ENCODE measurements at regions not wholly inside any gene's neighbourhood (a gene's known extent, or its start where the extent isn't known, plus 50 kb on each side); places are given as distances from the start of the nearest gene placed in this dataset.

DNA sequence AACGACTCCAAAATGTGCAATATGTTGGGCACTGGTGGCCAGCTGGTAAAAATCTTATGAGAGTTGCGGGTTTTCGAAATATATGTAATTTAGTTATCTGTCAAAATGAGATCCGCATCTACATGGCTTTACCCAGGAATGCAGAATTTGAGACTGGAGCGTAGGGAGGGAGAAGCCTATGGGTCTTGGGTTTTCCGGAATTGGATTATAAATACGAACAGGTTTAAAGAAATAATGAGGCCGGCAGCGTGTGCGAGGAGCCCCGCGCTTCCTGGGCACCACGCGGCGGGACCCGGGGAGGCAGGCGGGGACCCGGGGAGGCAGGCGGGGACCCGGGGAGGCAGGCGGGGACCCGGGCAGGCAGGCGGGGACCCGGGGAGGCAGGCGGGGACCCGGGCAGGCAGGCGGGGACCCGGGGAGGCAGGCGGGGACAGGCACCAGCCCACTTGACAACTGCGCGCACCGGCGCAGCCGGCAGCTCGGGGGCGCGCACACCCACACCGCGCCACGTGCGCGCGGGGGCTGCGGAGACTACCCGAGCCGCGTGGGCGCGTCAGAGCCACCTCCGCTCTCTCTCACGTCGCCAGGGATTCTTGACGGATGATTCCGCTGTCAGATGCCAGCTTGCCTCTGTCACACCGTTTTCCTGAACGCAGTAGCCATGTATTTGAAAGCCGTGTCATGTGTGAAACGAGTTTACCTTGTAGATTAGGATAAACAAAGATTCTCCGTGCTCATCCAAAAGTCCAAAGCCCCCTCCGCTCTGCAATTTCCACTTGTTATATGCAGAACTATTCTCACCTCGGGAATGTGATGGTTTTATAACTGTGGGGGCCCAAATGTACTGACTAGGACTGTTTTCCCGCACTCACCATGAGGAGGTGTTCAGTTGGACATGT lies 54.3 kb upstream of the HNRNPU start:
- Histone ChIP-seq H3K4me3 (ENCODE audit: low read length) (peak overlapping the region; percentile 70), H3K27me3 (ENCODE audit: insufficient read depth, low read depth, low read length) (peaks cover 8% of the 10 kb centered on the region), H3K9ac (ENCODE audit: low read length) (peak overlapping the region; percentile 61), H4K20me1 (ENCODE audit: insufficient read depth) (no peaks in the 10 kb centered on the region), H3K27ac (ENCODE audit: low read length) (peak overlapping the region; percentile 28), H3K9me3 (ENCODE audit: low read length) (no peaks in the 10 kb centered on the region), H3F3A (ENCODE audit: insufficient read depth, low read length, poor library complexity, severe bottlenecking) (no peaks in the 10 kb centered on the region), H3K4me2 (ENCODE audit: low read length) (peak overlapping the region; percentile 94), H2AFZ (ENCODE audit: low read depth, low read length) (peak overlapping the region; percentile 29), H3K36me3 (ENCODE audit: insufficient read depth, low read length) (no peaks in the 10 kb centered on the region), H3K79me2 (replicated peaks; ENCODE audit: insufficient read depth, low read length) (no peaks in the 10 kb centered on the region), H3K9me2 (ENCODE audit: insufficient read depth, low read length) (no peaks in the 10 kb centered on the region)
- TF ChIP-seq MXI1 (conservative IDR thresholded peaks at IDR 0.05; ENCODE audit: poor library complexity, severe bottlenecking) (peak; percentile 89), EZH2 (IDR thresholded peaks at IDR 0.05; ENCODE audit: borderline replicate concordance, insufficient read depth, low read length, poor library complexity, severe bottlenecking) (no peak), EP300 (conservative IDR thresholded peaks at IDR 0.05; ENCODE audit: poor library complexity, severe bottlenecking) (peak; percentile 75), SMC3 (conservative IDR thresholded peaks at IDR 0.05; ENCODE audit: poor library complexity) (no peak), TAF1 (IDR thresholded peaks at IDR 0.05; ENCODE audit: low read depth) (no peak), POLR2AphosphoS5 (IDR thresholded peaks at IDR 0.05) (peak; percentile 59)
- TF ChIP-seq, protein P1, sequence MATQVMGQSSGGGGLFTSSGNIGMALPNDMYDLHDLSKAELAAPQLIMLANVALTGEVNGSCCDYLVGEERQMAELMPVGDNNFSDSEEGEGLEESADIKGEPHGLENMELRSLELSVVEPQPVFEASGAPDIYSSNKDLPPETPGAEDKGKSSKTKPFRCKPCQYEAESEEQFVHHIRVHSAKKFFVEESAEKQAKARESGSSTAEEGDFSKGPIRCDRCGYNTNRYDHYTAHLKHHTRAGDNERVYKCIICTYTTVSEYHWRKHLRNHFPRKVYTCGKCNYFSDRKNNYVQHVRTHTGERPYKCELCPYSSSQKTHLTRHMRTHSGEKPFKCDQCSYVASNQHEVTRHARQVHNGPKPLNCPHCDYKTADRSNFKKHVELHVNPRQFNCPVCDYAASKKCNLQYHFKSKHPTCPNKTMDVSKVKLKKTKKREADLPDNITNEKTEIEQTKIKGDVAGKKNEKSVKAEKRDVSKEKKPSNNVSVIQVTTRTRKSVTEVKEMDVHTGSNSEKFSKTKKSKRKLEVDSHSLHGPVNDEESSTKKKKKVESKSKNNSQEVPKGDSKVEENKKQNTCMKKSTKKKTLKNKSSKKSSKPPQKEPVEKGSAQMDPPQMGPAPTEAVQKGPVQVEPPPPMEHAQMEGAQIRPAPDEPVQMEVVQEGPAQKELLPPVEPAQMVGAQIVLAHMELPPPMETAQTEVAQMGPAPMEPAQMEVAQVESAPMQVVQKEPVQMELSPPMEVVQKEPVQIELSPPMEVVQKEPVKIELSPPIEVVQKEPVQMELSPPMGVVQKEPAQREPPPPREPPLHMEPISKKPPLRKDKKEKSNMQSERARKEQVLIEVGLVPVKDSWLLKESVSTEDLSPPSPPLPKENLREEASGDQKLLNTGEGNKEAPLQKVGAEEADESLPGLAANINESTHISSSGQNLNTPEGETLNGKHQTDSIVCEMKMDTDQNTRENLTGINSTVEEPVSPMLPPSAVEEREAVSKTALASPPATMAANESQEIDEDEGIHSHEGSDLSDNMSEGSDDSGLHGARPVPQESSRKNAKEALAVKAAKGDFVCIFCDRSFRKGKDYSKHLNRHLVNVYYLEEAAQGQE (IDR thresholded peaks at IDR 0.05; ENCODE audit: borderline replicate concordance) = no peak
- TF ChIP-seq, protein P2, sequence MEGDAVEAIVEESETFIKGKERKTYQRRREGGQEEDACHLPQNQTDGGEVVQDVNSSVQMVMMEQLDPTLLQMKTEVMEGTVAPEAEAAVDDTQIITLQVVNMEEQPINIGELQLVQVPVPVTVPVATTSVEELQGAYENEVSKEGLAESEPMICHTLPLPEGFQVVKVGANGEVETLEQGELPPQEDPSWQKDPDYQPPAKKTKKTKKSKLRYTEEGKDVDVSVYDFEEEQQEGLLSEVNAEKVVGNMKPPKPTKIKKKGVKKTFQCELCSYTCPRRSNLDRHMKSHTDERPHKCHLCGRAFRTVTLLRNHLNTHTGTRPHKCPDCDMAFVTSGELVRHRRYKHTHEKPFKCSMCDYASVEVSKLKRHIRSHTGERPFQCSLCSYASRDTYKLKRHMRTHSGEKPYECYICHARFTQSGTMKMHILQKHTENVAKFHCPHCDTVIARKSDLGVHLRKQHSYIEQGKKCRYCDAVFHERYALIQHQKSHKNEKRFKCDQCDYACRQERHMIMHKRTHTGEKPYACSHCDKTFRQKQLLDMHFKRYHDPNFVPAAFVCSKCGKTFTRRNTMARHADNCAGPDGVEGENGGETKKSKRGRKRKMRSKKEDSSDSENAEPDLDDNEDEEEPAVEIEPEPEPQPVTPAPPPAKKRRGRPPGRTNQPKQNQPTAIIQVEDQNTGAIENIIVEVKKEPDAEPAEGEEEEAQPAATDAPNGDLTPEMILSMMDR (IDR thresholded peaks at IDR 0.05; ENCODE audit: poor library complexity, severe bottlenecking) = peak; percentile 29

DNA sequence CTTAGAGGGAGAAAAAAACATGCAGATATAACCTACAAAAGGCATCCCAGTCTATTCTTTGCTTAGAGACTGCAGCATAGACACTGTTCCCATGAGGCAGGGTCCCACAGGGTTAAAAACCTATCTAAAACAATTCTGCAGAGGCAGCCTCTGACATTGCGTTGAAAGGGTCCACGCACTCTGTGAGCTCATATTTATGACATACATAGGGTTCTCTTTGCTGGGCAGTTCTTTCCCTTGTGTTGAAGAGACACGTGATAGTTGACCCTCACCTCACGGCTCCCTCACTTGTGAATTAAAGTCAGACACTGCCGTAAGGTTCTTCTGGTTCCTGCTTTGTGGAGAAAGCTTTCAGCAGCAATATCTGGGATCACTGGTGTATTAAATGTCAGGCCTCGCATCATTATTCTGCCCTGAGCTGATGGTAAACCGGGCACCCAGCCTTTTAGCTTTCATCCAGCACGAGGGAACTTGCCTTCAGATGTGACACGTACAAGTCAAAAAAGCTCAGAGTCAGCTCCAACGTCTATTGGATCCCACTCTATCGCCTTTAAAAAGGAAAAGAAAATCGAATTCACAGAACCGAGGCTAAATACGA lies 52.8 kb upstream of the HNRNPU start:
- H3K9me3 ChIP-seq (ENCODE audit: low read length) = no peaks in the 10 kb centered on the region
- H3K4me3 ChIP-seq (ENCODE audit: low read length) = no peak overlapping the region
- H2AFZ ChIP-seq (ENCODE audit: low read depth, low read length) = no peak overlapping the region
- no peaks in the 10 kb centered on the region for H3K79me2 ChIP-seq (replicated peaks; ENCODE audit: insufficient read depth, low read length)
- H4K20me1 ChIP-seq (ENCODE audit: insufficient read depth) = no peaks in the 10 kb centered on the region
- no peak overlapping the region for H3K4me2 ChIP-seq (ENCODE audit: low read length)
- no peak overlapping the region for H3K9ac ChIP-seq (ENCODE audit: low read length)
- no peak overlapping the region for H3K27ac ChIP-seq (ENCODE audit: low read length)
- no peaks in the 10 kb centered on the region for H3K36me3 ChIP-seq (ENCODE audit: insufficient read depth, low read length)
- no peaks in the 10 kb centered on the region for H3K9me2 ChIP-seq (ENCODE audit: insufficient read depth, low read length)
- TF ChIP-seq, protein P1 (IDR thresholded peaks at IDR 0.05; ENCODE audit: borderline replicate concordance) = no peak
- TF ChIP-seq EP300 (conservative IDR thresholded peaks at IDR 0.05; ENCODE audit: poor library complexity, severe bottlenecking) (no peak), POLR2AphosphoS5 (IDR thresholded peaks at IDR 0.05) (no peak), EZH2 (IDR thresholded peaks at IDR 0.05; ENCODE audit: borderline replicate concordance, insufficient read depth, low read length, poor library complexity, severe bottlenecking) (no peak), SMC3 (conservative IDR thresholded peaks at IDR 0.05; ENCODE audit: poor library complexity) (no peak), TAF1 (IDR thresholded peaks at IDR 0.05; ENCODE audit: low read depth) (no peak), MXI1 (conservative IDR thresholded peaks at IDR 0.05; ENCODE audit: poor library complexity, severe bottlenecking) (no peak)
- TF ChIP-seq, protein P2 (IDR thresholded peaks at IDR 0.05; ENCODE audit: poor library complexity, severe bottlenecking) = no peak
- no peaks in the 10 kb centered on the region for H3F3A ChIP-seq (ENCODE audit: insufficient read depth, low read length, poor library complexity, severe bottlenecking)
- H3K27me3 ChIP-seq (ENCODE audit: insufficient read depth, low read depth, low read length) = peaks cover 8% of the 10 kb centered on the region

All from neural cell (in vitro differentiated cells).